ENCODE measurements at regions not wholly inside any gene's neighbourhood (a gene's known extent, or its start where the extent isn't known, plus 50 kb on each side); places are given as distances from the start of the nearest gene placed in this dataset.

DNA sequence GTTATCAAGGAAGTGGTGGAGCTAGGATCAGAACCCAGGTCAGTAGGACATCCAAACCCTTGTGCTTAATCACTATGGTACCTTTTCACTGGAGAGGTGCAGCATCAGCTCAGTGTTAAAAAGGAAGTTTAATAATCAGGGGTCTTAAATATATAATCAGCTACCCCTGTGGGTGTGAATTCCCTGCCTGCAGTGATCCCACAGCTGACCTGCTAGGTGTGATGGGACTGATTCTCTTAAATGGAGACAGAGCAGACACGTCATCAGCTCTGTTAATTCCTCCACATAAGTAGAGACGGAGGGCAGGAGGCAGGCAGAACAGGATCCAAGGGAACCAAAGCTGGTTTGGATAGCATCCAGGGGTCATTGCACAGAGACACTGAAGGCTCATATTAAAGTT is 154.1 kb upstream of the CRBN start (continued):
- TF ChIP-seq, protein P1, sequence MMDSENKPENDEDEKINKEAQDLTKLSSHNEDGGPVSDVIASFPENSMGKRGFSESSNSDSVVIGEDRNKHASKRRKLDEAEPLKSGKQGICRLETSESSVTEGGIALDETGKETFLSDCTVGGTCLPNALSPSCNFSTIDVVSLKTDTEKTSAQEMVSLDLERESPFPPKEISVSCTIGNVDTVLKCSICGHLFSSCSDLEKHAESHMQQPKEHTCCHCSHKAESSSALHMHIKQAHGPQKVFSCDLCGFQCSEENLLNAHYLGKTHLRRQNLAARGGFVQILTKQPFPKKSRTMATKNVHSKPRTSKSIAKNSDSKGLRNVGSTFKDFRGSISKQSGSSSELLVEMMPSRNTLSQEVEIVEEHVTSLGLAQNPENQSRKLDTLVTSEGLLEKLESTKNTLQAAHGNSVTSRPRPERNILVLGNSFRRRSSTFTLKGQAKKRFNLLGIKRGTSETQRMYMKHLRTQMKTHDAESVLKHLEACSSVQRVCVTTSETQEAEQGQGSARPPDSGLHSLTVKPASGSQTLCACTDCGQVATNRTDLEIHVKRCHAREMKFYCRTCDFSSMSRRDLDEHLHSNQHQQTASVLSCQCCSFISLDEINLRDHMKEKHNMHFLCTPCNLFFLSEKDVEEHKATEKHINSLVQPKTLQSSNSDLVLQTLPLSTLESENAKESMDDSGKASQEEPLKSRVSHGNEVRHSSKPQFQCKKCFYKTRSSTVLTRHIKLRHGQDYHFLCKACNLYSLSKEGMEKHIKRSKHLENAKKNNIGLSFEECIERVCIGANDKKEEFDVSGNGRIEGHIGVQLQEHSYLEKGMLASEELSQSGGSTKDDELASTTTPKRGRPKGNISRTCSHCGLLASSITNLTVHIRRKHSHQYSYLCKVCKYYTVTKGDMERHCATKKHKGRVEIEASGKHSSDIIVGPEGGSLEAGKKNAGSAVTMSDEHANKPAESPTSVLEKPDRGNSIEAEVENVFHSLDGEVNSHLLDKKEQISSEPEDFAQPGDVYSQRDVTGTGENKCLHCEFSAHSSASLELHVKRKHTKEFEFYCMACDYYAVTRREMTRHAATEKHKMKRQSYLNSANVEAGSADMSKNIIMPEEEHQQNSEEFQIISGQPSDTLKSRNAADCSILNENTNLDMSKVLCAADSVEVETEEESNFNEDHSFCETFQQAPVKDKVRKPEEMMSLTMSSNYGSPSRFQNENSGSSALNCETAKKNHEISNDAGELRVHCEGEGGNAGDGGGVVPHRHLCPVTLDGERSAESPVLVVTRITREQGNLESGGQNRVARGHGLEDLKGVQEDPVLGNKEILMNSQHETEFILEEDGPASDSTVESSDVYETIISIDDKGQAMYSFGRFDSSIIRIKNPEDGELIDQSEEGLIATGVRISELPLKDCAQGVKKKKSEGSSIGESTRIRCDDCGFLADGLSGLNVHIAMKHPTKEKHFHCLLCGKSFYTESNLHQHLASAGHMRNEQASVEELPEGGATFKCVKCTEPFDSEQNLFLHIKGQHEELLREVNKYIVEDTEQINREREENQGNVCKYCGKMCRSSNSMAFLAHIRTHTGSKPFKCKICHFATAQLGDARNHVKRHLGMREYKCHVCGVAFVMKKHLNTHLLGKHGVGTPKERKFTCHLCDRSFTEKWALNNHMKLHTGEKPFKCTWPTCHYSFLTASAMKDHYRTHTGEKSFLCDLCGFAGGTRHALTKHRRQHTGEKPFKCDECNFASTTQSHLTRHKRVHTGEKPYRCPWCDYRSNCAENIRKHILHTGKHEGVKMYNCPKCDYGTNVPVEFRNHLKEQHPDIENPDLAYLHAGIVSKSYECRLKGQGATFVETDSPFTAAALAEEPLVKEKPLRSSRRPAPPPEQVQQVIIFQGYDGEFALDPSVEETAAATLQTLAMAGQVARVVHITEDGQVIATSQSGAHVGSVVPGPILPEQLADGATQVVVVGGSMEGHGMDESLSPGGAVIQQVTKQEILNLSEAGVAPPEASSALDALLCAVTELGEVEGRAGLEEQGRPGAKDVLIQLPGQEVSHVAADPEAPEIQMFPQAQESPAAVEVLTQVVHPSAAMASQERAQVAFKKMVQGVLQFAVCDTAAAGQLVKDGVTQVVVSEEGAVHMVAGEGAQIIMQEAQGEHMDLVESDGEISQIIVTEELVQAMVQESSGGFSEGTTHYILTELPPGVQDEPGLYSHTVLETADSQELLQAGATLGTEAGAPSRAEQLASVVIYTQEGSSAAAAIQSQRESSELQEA (IDR thresholded peaks at IDR 0.05; ENCODE audit: low read depth) = no peak
- no peak for TF ChIP-seq NR4A1 (CRISPR knock-in tag; IDR thresholded peaks at IDR 0.05)
- TF ChIP-seq NR4A1 (tag; IDR thresholded peaks at IDR 0.05) = no peak
- TF ChIP-seq, protein P2, sequence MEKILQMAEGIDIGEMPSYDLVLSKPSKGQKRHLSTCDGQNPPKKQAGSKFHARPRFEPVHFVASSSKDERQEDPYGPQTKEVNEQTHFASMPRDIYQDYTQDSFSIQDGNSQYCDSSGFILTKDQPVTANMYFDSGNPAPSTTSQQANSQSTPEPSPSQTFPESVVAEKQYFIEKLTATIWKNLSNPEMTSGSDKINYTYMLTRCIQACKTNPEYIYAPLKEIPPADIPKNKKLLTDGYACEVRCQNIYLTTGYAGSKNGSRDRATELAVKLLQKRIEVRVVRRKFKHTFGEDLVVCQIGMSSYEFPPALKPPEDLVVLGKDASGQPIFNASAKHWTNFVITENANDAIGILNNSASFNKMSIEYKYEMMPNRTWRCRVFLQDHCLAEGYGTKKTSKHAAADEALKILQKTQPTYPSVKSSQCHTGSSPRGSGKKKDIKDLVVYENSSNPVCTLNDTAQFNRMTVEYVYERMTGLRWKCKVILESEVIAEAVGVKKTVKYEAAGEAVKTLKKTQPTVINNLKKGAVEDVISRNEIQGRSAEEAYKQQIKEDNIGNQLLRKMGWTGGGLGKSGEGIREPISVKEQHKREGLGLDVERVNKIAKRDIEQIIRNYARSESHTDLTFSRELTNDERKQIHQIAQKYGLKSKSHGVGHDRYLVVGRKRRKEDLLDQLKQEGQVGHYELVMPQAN (IDR thresholded peaks at IDR 0.05; ENCODE audit: borderline replicate concordance) = no peak
- no peak for TF ChIP-seq ZNF24 (IDR thresholded peaks at IDR 0.05)
- TF ChIP-seq, protein P3, sequence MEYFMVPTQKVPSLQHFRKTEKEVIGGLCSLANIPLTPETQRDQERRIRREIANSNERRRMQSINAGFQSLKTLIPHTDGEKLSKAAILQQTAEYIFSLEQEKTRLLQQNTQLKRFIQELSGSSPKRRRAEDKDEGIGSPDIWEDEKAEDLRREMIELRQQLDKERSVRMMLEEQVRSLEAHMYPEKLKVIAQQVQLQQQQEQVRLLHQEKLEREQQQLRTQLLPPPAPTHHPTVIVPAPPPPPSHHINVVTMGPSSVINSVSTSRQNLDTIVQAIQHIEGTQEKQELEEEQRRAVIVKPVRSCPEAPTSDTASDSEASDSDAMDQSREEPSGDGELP (CRISPR knock-in tag; IDR thresholded peaks at IDR 0.05; ENCODE audit: borderline replicate concordance) = no peak
- no peak for TF ChIP-seq POLR2A (conservative IDR thresholded peaks at IDR 0.05)

Measured in K562 (cell line).